ENCODE measurements at regions not wholly inside any gene's neighbourhood (a gene's known extent, or its start where the extent isn't known, plus 50 kb on each side); places are given as distances from the start of the nearest gene placed in this dataset.

GRCh38 chr2:153213022-153213421 lies 265.5 kb downstream of the RPRM start:
- Histone ChIP-seq H3K4me3 (replicated peaks; ENCODE audit: insufficient read depth, low read length) (no peak overlapping the region), H3K27ac (replicated peaks) (no peak overlapping the region), H3K27me3 (ENCODE audit: insufficient read depth, poor library complexity, severe bottlenecking) (no peaks in the 10 kb centered on the region)
- TF ChIP-seq SPI1 (IDR thresholded peaks at IDR 0.05; ENCODE audit: borderline replicate concordance, low read depth): no peak
- no peak for TF ChIP-seq GABPA (IDR thresholded peaks at IDR 0.05; ENCODE audit: low read depth)
- TF ChIP-seq REST (IDR thresholded peaks at IDR 0.05; ENCODE audit: insufficient replicate concordance, low read depth): no peak
- no peak for DNase-seq (ENCODE audit: low read depth in 1 of 2, low spot score in 1 of 2)

- TF ChIP-seq GABPA (IDR thresholded peaks at IDR 0.05; ENCODE audit: low read depth): no peak
- no peak for DNase-seq (ENCODE audit: low read depth in 1 of 2, low spot score in 1 of 2)
- H3K27me3 ChIP-seq (ENCODE audit: insufficient read depth, poor library complexity, severe bottlenecking): peaks cover 2% of the 10 kb centered on the region
- H3K4me3 ChIP-seq (replicated peaks; ENCODE audit: insufficient read depth, low read length): no peak overlapping the region
- H3K27ac ChIP-seq (replicated peaks): no peak overlapping the region
Measured at GRCh38 chr2:153197402-153198386, 280.9 kb downstream of the RPRM start.

- no peak overlapping the region for H3K4me3 ChIP-seq (replicated peaks; ENCODE audit: insufficient read depth, low read length)
Measured at GRCh38 chr2:153196378-153197058, 282.0 kb downstream of the RPRM start.

More at GRCh38 chr2:153196378-153197058, 282.0 kb downstream of the RPRM start:
- TF ChIP-seq REST (IDR thresholded peaks at IDR 0.05; ENCODE audit: insufficient replicate concordance, low read depth): no peak
- no peak for TF ChIP-seq GABPA (IDR thresholded peaks at IDR 0.05; ENCODE audit: low read depth)
- no peak for TF ChIP-seq POLR2AphosphoS5 (IDR thresholded peaks at IDR 0.05; ENCODE audit: low read depth)
- no peak for TF ChIP-seq CTCF (IDR thresholded peaks at IDR 0.05; ENCODE audit: insufficient read depth, low read length)
- no peak for TF ChIP-seq SPI1 (IDR thresholded peaks at IDR 0.05; ENCODE audit: borderline replicate concordance, low read depth)
- no peak for DNase-seq (ENCODE audit: low read depth in 1 of 2, low spot score in 1 of 2)
- no peak overlapping the region for H3K27ac ChIP-seq (replicated peaks)
- peaks cover 2% of the 10 kb centered on the region for H3K27me3 ChIP-seq (ENCODE audit: insufficient read depth, poor library complexity, severe bottlenecking)

Measured in HL-60 (cell line).